AG09309 (cell line): ENCODE measurements at regions not wholly inside any gene's neighbourhood (a gene's known extent, or its start where the extent isn't known, plus 50 kb on each side); places are given as distances from the start of the nearest gene placed in this dataset.
"Not testable (repeated sequence)": the region's sequence is repeated elsewhere in the genome, so short reads cannot be mapped to it uniquely, and the experiment has no call there.

Experiments used
- DNase-seq: peaks from one replicate; pipeline ENCODE4 v3.0.0-alpha.2; 2010; ENCODE audit warnings: low read depth
- H3K4me3 ChIP-seq: 2 replicates; pipeline ENCODE4 v1.5.1; 2011; ENCODE audit warnings: mild to moderate bottlenecking, low read depth, low read length, moderate library complexity; ENCODE audit not compliant: control insufficient read depth
- CTCF ChIP-seq: IDR thresholded peaks from 2 replicates; pipeline ENCODE4 v1.5.1; 2011; ENCODE audit warnings: mild to moderate bottlenecking, low read depth, low read length, inconsistent platforms; ENCODE audit not compliant: insufficient read depth, control insufficient read depth; ENCODE audit errors: missing control alignments

GRCh38 chr13:87944038-87944437 is 272.9 kb downstream of the SLITRK5 start:
- H3K4me3 ChIP-seq = no peak overlapping the region
- TF ChIP-seq CTCF = no peak
- DNase-seq = no peak

DNA sequence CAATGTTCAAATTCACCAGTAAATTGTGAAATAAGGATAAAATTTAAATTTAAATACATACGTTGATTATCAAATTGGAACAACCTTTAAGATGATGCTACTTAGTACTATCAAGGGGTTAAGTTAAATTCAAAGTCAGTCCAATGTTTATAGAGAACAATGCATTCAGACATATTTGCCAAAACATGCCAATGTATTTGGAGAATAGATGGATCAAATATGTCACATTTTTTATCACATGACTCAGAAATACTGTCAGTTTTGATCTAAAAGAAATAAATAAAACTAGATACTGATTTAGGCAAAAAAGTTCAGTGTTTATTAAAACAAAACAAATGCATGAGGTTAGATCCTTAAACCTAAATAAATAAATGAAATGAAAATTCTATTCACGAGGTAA is 281.2 kb downstream of the SLITRK5 start:
- no peak for TF ChIP-seq CTCF
- no peak overlapping the region for H3K4me3 ChIP-seq
- no peak for DNase-seq

DNA sequence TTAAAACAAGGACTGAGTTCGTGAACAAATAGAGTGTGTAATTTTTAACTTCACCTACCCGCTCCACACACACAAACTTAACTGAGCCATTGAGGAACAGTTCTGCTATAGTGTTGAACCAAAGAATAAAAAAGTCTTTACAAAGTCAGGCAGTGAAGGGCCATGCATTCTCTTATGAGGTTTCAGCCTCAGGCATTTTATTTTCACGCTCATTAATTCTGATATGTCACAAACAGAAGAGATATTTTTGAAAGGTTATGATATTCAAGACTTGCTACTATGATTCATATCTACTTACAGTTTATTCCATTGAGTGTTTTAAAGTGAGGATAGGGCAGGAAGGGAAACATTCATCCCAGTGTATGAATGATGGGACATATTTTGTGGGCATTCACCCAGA is 282.2 kb downstream of the SLITRK5 start:
- TF ChIP-seq CTCF = no peak
- no peak overlapping the region for H3K4me3 ChIP-seq
- no peak for DNase-seq

DNA sequence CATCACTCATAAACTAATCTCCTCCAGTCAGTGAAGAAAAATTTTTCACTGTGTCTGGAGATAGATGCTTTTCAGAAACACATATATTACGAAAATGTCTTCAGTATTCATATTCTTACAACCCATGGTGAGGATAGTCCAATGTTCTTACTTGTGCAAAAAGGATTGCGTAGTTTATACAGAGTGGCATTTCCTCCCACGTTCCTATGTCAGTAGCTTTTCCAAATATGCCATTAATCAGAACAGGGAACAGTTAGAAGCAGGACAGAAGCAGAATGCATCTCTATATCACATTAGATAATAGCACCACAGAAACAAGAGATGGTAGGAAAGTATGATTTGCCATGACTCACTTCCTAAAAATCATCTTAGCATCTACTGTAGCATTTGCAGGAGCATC is 282.9 kb downstream of the SLITRK5 start:
- no peak overlapping the region for H3K4me3 ChIP-seq

DNA sequence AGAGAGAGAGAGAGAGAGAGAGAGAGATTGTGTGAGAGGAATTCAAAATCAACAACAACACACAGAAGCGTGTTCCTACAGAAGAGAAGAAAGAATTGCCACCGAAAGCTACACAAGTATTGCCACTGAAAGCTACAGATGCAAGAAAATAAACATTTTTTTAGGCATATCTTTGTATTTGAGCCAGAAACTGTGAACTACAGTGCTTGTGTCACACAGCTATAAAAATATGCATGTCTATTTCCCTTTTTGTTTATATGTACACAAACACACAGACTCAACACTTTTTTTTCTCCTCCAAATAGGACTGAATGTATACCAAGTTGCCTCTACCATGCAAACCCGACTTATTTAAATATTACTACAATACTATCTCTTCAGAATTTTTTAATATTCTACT is 290.4 kb downstream of the SLITRK5 start:
- no peak for DNase-seq
- no peak overlapping the region for H3K4me3 ChIP-seq
- no peak for TF ChIP-seq CTCF

More for the DNA sequence above, 282.9 kb downstream of the SLITRK5 start:
- TF ChIP-seq CTCF = no peak
- DNase-seq = no peak

DNA sequence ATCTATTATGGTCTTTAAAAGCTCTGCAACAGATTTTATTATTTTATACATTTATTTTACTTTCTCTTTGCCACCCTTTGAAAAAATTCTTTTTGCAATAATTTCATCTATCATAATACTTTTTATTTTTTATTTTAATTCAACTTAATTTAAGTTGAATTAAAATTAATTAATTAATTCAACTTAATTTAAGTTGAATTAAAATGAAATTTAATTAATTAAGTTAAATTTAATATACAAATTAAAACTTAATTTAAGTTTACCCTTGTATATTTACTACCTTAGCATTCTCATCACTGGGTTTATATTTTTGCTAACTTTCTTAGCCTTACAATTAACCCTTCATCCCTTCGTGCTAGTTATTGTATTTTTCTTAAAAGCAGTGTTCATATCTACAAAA is 301.4 kb downstream of the SLITRK5 start:
- DNase-seq = no peak
- no peak overlapping the region for H3K4me3 ChIP-seq
- TF ChIP-seq CTCF = no peak

GRCh38 chr13:87975035-87975434 is 303.9 kb downstream of the SLITRK5 start:
- no peak for DNase-seq
- no peak overlapping the region for H3K4me3 ChIP-seq
- TF ChIP-seq CTCF = no peak

DNA sequence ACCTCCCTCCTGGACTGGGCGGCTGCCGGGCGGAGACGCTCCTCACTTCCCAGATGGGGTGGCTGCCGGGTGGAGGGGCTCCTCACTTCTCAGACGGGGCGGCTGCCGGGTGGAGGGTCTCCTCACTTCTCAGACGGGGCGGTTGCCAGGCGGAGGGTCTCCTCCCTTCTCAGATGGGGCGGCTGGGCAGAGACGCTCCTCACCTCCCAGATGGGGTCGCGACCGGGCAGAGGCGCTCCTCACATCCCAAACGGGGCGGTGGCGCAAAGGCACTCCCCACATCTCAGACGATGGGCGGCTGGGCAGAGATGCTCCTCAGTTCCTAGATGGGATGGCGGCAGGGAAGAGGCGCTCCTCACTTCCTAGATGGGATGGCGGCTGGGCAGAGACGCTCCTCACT is 305.5 kb downstream of the SLITRK5 start:
- not testable (repeated sequence) for DNase-seq, H3K4me3 ChIP-seq
